NCI-H748 (cell line): ENCODE measurements at regions not wholly inside any gene's neighbourhood (a gene's known extent, or its start where the extent isn't known, plus 50 kb on each side); places are given as distances from the start of the nearest gene placed in this dataset.
"Not testable (repeated sequence)": the region's sequence is repeated elsewhere in the genome, so short reads cannot be mapped to it uniquely, and the experiment has no call there.

Experiments
- DNase-seq: peaks from one replicate; lab custom pipeline; 2025; ENCODE audit not compliant: unreplicated experiment; lab: John Stamatoyannopoulos, UW

DNA sequence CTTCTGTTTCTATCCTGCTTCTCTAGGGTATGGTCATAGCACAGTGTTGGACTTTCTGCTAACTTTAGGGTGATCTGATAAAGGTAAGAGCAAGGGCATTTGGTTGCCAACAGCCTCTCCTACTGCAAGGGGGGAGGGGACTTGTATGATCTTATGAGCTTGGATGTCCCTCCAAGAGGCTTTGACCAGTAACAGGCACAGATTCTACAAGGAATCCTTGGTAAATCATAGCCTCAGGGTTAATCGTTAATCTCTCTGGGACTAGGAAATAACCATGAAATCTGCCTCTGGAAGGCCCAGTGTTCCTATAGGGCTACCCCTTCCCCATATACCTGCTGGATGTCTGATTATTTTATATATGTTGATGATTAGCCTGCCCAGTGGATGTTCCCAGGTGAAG lies 134.8 kb upstream of the TNFSF4 start:
- no peak for DNase-seq

DNA sequence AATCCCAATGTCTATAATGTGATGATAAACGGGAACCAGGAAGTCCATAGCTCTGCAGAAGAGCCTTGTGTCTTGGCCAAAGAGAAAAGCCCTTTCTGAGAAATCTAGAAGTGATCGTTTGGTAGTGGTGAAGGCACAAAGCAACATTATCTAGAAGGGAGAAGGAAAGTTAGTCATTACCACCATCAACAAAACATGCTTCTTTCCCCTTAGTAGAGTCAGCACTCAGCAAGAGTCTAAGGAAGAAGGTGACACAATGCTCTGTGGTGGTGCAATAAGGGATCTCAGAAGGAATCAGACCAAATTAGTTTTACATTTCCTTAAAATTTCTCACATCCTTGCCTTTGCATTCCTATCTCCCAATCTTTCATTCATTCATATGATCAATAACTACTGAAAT lies 134.4 kb upstream of the PRDX6 start:
- no peak for DNase-seq

DNA sequence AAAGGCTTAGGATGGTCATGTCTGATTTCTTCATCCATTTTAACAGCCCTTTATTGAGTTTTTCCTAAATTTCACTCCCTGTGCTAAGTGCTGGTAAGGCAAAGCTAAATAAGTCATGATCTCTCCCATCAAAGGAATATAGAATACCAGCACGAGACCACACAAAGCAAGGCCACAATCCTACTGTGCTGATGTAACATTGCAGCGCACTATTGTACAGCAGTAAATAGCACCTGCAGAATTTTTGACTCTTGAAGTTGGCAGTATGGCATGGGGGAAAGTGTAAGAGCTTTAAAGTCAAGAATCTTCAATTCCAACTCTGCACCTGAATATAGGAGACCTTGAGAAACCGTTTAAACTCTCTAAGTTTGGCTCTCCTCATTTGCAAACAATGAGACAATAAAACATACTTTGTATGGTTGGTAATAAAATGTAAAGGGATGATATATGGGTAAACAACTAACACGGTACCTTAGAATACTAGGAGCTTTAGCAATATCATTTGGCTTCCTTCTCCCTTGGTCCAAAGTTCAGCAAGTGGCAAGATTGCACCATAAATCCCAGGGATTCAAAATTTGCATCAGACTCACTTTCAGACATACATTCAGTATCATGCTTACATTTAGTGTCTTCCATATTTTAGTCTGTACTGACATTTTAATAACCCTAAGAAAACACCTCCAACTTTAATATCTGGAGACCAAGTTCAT lies 132.9 kb upstream of the PRDX6 start:
- no peak for DNase-seq

GRCh38 chr1:173347282-173347818 lies 129.8 kb upstream of the PRDX6 start:
- no peak for DNase-seq

DNA sequence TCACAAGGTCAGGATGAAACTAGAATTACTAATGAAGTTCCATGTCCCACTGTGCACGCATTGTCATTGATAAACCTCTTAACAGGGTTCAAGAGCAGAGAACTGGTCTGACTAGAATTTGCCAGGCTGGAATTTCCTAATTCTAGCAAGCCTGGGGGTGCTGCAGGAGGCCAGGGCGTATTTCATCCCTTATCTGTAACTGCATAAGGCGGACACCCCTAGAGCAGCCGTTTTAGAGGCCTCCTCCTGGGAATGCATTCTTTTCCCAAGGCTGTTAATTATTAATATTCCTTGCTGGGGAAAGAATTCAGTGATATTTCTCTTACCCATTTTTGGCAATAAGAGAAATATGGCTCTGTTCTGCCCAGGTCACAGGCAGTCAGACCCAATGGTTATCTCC lies 124.5 kb upstream of the PRDX6 start:
- DNase-seq, result not testable (repeated sequence)

GRCh38 chr1:173353350-173353749 lies 123.8 kb upstream of the PRDX6 start:
- no peak for DNase-seq

DNA sequence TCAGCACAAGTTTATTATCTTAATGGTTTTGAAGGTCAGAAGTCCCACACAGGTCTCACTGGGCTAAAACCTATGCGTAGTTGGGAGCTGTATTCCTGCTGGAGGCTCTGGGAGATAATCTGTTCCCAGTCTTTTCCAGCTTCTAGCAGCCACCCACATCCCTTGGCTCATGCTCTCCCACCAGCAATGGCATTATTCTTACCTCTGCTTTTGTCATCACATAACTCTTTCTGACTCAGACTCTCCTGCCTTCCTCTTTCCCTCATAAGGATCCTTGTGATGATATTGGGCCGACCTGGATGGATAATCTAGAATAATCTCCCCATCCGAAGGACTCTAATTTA lies 122.2 kb upstream of the PRDX6 start:
- no peak for DNase-seq

- DNase-seq, result no peak
Observed at GRCh38 chr1:173355281-173356031, 121.7 kb upstream of the PRDX6 start.

DNA sequence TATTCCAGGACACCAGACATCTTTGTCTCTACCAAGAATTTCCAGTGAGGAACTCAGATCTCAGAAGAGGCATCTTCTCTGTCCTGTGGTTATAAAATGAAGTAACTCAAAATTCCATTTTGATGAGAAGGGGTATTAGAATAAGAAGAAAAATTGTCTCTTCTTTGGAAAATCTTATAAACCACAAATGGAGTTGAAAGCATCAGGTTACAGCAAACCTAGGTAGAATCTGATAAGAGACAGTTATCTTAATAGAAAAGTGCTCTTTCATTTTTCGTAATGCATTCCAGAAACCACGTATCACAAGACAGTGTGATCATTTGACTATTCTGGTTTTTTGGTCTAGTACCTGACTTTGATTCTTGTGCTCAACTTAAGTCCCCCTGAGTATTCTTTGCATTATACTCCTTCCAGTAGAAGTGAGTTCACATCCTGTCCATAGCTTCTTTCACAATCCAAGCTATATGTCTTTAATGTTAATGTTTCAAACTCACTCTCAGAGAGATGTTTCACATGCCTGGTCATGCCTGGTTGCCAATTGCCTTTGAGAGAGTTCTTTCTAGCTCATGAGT lies 120.9 kb upstream of the PRDX6 start:
- DNase-seq, result no peak

DNA sequence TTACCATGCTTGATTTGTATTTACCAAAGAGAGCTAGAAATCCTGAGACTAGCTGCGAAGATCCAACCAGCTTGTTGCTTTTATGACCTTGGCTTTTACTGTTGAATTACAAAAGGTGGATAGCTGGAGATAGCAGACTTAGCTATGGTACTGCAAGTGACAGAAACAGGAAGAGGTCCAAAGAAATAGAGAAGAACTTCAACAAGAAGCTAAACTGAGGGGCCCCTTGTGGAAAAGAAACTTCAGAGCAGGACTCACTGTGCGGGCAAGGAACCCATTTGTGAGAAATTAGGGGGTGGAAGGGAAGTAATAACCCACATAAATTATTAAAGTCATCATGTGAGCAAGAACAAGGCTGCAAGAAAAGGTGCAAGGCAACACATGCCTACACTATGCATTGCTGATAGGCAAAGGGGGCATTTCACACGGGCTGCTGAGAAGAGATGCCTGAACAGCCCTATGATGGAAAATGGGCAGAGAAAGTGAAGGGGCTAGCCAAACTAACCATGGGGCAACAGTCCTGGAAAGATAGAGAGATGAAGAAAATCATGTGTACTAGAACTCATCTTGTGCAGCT lies 116.6 kb upstream of the PRDX6 start:
- DNase-seq, result no peak

GRCh38 chr1:173362543-173362942 lies 114.6 kb upstream of the PRDX6 start:
- no peak for DNase-seq

DNA sequence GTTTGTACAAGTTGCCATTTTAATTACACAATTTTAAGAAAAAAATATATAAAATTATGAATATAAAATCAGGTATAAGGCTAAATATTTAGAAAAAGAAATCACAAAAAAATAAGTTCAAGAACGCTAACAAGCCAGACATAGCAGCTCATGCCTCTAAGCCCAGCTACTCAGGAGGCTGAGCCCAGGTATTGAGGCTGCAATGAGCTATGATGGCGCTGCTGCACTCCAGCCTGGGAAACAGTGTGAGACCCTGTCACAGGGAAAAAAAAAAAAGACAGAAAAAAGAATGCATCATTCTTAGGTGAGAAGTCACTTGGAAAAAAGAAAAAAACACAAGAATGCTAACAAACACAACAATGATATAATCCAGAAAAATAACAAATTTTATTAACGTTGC lies 112.3 kb upstream of the PRDX6 start:
- DNase-seq, result no peak

DNA sequence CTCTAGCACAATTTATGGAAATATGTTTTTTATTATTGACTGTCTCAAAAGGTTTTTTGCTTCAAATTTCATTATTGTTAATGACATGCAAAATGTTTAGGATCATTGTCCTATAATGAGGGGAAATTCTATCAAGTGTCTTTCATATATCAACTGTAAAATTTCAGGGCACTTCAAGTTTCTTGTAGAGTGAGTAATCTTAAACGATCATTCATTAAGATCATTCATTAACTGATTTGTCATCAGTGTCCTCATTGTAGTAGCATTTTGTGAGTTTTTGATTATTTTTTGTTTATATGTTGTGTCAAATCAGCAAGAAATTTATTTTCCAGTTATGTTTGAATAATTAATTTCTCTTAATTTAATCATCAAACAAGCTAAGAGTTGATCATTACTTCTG lies 111.8 kb upstream of the PRDX6 start:
- DNase-seq, result no peak

GRCh38 chr1:173367136-173367535 lies 110.0 kb upstream of the PRDX6 start:
- DNase-seq, result no peak

DNA sequence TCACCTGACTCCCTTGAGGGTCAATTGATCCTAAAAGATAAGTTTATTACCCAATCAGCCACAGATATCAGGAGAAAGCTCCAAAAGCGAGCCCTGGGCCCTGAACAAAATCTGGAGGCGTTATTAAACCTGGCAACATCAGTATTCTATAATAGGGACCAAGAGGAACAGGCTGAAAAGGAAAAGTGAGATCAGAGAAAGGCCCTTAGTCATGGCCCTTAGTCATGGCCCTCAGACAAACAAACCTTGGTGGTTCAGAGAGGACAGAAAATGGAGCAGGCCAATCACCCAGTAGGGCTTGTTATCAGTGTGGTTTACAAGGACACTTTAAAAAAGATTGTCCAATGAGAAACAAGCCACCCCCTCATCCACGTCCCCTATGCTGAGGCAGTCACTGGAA lies 106.5 kb upstream of the PRDX6 start:
- not testable (repeated sequence) for DNase-seq

- not testable (repeated sequence) for DNase-seq
Observed at GRCh38 chr1:173376065-173376464, 101.1 kb upstream of the PRDX6 start.

GRCh38 chr1:173377266-173377665 lies 99.9 kb upstream of the PRDX6 start:
- no peak for DNase-seq

- no peak for DNase-seq
Observed at GRCh38 chr1:173383351-173383750, 93.8 kb upstream of the PRDX6 start.

- DNase-seq, result no peak
Observed at GRCh38 chr1:173388352-173388751, 88.8 kb upstream of the PRDX6 start.

DNA sequence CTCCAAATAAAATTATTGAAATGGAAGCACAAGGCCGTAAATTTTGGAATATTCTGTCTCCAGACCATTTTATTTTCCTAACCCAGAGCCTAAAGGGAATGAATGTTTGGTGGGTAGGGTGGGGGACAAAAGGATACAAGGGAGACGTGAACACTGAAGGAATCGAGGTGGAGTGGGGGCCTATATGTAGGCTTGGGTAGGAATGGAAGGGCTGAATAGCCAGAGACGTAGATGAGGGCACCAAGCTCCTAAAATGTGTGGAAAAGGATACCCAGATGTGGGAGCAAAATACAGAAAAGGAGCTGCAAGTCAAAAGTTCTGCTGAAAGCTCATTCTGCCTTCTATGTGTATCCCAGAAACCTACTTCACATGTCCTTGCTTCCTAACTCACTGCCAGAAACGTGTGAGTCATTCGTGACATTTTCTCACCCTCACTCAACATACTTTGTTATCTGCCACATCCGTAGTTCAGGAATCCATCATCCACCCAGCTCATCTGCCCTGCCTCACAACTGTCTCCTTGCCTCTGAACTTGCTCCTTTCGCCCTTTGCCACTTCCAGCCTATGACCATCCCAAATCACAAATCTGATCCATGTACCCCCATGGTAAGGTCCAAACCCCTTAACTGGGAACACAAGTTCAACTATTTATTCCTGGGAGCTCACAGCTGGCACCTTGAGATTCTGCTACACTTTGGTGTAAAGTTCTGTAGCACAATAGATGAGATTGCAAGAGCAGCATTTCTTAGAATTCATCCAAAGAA lies 84.1 kb upstream of the PRDX6 start:
- no peak for DNase-seq

GRCh38 chr1:173393659-173394000 lies 83.5 kb upstream of the PRDX6 start:
- DNase-seq, result no peak
